H7 (cell line): ENCODE measurements at regions not wholly inside any gene's neighbourhood (a gene's known extent, or its start where the extent isn't known, plus 50 kb on each side); places are given as distances from the start of the nearest gene placed in this dataset.

Experiments
- DNase-seq: peaks from one replicate; pipeline ENCODE4 v3.0.0; 2012
- H3K27me3 ChIP-seq: 2 replicates; pipeline ENCODE4 v1.6.0; 2011; ENCODE audit warnings: mild to moderate bottlenecking, low read length; ENCODE audit not compliant: control insufficient read depth, insufficient read depth
- H3K36me3 ChIP-seq: replicated peaks from 2 replicates; pipeline ENCODE4 v1.5.1; 2011; ENCODE audit warnings: low read length; ENCODE audit not compliant: control insufficient read depth, insufficient read depth
- H3K4me3 ChIP-seq: 2 replicates; pipeline ENCODE4 v1.5.1; 2011; ENCODE audit warnings: low read depth, mild to moderate bottlenecking, control low read depth, low read length, moderate library complexity; ENCODE audit not compliant: insufficient read depth

- Histone ChIP-seq H3K27me3 (no peaks in the 10 kb centered on the region), H3K36me3 (no peaks in the 10 kb centered on the region), H3K4me3 (no peak overlapping the region)
- DNase-seq = no peak
Measured at GRCh38 chr12:72793796-72794195, 521.6 kb downstream of the TRHDE start.

- no peak for DNase-seq
- Histone ChIP-seq H3K36me3 (no peaks in the 10 kb centered on the region), H3K27me3 (no peaks in the 10 kb centered on the region), H3K4me3 (no peak overlapping the region)
Measured at GRCh38 chr12:72815421-72815820, 543.3 kb downstream of the TRHDE start.

GRCh38 chr12:72828662-72829324 is 556.6 kb downstream of the TRHDE start:
- no peak for DNase-seq
- no peaks in the 10 kb centered on the region for H3K27me3 ChIP-seq
- no peak overlapping the region for H3K4me3 ChIP-seq
- H3K36me3 ChIP-seq = no peaks in the 10 kb centered on the region; the same call in 1 of the 2 replicates

DNA sequence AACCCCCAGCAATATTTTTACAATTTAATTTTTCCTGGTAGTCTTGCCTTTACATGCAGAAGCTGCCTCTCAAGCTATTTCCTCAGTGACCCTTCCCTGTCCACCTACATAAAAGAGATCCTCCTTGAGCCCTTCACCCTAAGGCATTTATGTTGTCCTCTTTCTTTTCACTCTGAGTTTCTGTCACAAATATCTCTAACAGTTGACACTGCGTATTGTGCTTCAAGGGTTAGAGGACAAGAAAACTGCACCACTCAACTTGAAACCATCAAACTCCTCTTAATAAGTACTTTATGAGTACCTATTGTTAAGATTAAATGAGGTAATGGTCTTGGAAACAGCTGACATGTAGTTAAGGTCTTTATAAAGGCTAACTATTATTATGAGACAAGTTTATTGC is 557.7 kb downstream of the TRHDE start:
- Histone ChIP-seq H3K36me3 (no peaks in the 10 kb centered on the region), H3K4me3 (no peak overlapping the region), H3K27me3 (no peaks in the 10 kb centered on the region)
- no peak for DNase-seq

- H3K4me3 ChIP-seq = no peak overlapping the region
- no peak for DNase-seq
- H3K36me3 ChIP-seq = no peaks in the 10 kb centered on the region
- H3K27me3 ChIP-seq = no peaks in the 10 kb centered on the region
Measured at GRCh38 chr12:72832024-72832423, 559.9 kb downstream of the TRHDE start.

DNA sequence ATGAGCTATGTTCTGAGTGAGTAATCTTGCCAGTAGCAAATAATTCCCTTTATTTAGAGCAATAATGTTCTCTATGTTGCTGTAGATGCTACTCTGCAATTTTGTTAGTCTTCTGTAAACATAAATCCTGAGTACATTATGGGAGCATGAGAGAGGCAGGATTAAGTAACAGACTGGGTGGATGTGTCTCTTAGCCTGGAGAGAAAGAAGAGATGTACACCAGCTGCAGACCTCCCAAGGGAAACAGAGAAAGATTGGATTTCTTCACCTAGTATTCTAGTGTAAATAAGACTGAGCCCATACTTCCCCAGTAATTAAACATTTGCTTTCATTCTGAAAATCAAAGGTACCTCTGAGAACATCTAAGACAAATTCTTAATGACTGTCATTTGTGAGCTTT is 564.0 kb downstream of the TRHDE start:
- no peaks in the 10 kb centered on the region for H3K36me3 ChIP-seq
- no peak overlapping the region for H3K4me3 ChIP-seq
- DNase-seq = no peak
- H3K27me3 ChIP-seq = no peaks in the 10 kb centered on the region

DNA sequence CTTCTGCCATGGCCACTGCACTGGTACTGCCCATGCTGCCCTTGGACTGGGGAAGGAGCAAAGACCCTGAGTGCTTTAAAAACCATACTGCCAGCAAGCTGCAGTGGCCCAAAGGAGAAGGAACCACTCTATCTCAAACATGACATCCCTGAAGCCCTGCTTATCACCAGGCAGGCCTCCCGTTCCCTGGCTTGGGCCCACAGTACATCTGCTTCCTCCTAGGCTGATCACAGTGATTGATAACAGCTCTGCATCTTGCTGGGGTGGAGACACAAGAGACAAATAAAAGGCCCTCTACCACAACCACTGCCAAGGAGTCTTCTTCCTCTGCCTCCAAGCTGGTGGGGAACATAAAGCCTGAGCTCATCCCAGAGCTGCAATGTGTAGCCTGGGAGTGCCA is 567.5 kb downstream of the TRHDE start:
- no peaks in the 10 kb centered on the region for H3K36me3 ChIP-seq
- H3K4me3 ChIP-seq = no peak overlapping the region
- H3K27me3 ChIP-seq = no peaks in the 10 kb centered on the region
- no peak for DNase-seq

- H3K4me3 ChIP-seq = no peak overlapping the region
- no peaks in the 10 kb centered on the region for H3K36me3 ChIP-seq
- no peaks in the 10 kb centered on the region for H3K27me3 ChIP-seq
- DNase-seq = no peak
Measured at GRCh38 chr12:72863671-72864070, 591.5 kb downstream of the TRHDE start.

- no peaks in the 10 kb centered on the region for H3K27me3 ChIP-seq
- DNase-seq = no peak
Measured at GRCh38 chr12:72865921-72866320, 593.8 kb downstream of the TRHDE start.

DNA sequence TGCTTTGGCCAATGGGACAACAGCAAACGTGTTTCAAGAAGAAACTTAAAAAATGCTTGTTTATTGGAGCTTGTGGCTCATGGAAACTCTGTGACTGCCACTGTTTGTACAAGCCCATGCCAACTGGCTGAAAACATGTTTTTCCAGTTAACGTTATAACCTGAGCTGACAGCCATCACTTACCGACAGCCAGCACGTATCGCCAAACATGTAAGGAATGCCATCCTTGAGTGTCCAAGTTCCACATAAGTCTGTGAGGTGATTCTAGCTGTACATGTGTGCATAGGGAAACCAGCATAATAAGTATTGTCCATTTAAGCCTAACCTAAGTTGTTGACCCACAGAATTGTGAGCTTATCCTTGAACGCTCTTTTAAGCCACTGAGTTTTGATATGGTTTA is 596.9 kb downstream of the TRHDE start:
- Histone ChIP-seq H3K36me3 (no peaks in the 10 kb centered on the region), H3K4me3 (no peak overlapping the region), H3K27me3 (no peaks in the 10 kb centered on the region)
- DNase-seq = no peak

More at GRCh38 chr12:72865921-72866320, 593.8 kb downstream of the TRHDE start:
- no peak overlapping the region for H3K4me3 ChIP-seq
- no peaks in the 10 kb centered on the region for H3K36me3 ChIP-seq

DNA sequence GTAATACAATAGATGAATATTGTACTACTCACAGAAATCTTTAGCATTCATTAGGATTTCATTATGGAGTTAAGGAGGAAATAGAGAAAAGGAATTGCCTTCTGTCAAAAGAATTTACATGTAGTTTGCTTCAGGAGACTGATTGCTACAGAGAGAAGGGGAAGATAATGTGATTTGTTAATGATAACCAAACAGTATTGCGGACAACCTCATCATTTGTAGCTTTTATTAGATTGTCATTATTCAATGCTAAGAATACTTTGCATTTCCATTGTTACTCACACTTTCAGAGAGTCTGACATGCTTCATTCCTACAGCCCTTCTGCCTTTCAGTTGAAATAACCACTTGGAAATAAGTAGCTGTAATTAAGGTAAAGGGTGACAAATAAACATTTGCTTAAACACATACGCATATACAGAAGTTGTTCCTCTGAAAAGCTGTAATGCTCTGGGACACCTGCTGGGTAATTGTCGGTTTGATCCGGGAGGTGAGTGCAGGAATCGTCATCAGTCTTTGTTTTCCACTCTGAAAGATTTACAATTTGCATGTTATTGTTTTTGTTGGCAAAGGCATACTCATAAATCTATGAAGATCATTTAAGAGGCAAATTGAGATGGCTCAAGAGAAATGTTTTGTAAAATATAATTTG is 600.2 kb downstream of the TRHDE start:
- H3K4me3 ChIP-seq = no peak overlapping the region
- no peaks in the 10 kb centered on the region for H3K36me3 ChIP-seq
- H3K27me3 ChIP-seq = no peaks in the 10 kb centered on the region
- peak; percentile 7 for DNase-seq

- Histone ChIP-seq H3K27me3 (no peaks in the 10 kb centered on the region), H3K36me3 (no peaks in the 10 kb centered on the region), H3K4me3 (no peak overlapping the region)
- no peak for DNase-seq
Measured at GRCh38 chr12:72872996-72873395, 600.8 kb downstream of the TRHDE start.

DNA sequence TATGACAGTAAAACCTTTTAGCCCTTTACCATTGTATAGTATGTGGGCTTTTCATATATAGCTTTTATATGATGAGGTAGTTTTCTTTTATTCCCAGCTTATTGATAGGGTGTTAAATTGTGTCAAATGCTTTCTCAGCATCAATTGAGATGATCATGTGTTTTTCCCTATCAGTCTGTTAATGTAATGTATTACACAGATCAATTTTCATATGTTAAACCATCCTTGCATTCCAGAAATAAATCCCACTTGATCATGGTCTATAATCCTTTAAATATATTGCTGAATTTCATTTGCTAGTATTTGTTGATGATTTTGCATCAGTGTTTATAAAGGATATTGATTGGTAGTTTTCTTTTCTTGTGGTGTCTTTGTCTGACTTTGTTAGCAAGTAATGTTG is 603.9 kb downstream of the TRHDE start:
- DNase-seq = no peak
- no peaks in the 10 kb centered on the region for H3K36me3 ChIP-seq
- no peaks in the 10 kb centered on the region for H3K27me3 ChIP-seq
- H3K4me3 ChIP-seq = no peak overlapping the region

GRCh38 chr12:72888693-72889092 is 616.5 kb downstream of the TRHDE start:
- H3K4me3 ChIP-seq = no peak overlapping the region
- H3K36me3 ChIP-seq = no peaks in the 10 kb centered on the region
- H3K27me3 ChIP-seq = no peaks in the 10 kb centered on the region
- peak; percentile 2 for DNase-seq

DNA sequence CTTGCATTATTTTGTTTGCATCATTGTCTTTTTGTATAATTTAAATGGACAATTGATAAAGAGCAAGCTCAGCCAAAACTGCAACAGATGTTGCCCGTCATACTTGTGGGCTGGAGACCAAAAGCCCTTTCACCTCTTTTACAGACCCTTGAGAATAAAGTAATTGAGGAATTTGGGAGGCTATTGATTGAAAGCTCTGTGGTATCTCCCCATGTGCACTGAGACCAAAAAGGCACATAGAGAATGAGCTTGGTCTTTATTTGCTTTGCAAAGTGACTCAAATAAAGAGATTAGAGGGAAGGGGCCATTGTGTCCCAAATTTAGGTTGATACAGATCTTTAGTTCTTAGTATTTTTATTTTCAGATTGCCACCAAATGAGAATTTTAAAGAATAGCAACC is 617.6 kb downstream of the TRHDE start:
- Histone ChIP-seq H3K4me3 (no peak overlapping the region), H3K27me3 (no peaks in the 10 kb centered on the region), H3K36me3 (no peaks in the 10 kb centered on the region)
- DNase-seq = peak; percentile 6
